ENCODE measurements at regions not wholly inside any gene's neighbourhood (a gene's known extent, or its start where the extent isn't known, plus 50 kb on each side); places are given as distances from the start of the nearest gene placed in this dataset.

DNA sequence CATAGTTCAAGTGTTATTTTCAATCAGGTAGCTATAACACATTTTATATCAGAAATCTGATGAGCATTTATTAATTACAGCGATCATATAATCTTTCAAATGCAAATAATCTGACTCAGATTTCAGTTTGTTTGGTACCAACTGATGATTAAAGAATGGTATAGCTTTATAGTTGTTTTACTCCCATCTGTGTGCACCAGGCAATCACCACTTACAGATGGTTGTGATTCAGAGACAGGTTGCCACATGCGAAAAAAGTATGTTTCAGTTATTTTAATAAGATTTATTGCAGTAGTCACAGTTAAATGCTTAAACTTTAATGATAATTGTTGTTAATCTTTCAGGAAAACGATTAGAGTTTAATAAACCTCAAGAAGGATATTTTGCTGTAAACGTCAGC lies 155.1 kb upstream of the ARRDC3 start:
- no peak overlapping the region for H3K27ac Mint-ChIP-seq
- POLR2A ChIA-PET = no interaction called here
- H3K4me1 Mint-ChIP-seq = no peaks in the 10 kb centered on the region
- Histone ChIP-seq H3K4me3 (ENCODE audit: control extremely low read depth in 1 of 5, extremely low read depth in 1 of 5, insufficient read depth in 1 of 5, low read depth in 2 of 5, low read length in 4 of 5) (no peak overlapping the region), H3K9ac (ENCODE audit: low read length) (no peak overlapping the region), H4K20me1 (ENCODE audit: control insufficient read depth, insufficient read depth, low read length, poor library complexity, severe bottlenecking) (no peaks in the 10 kb centered on the region), H3K79me2 (ENCODE audit: control insufficient read depth, insufficient read depth, low read length) (no peaks in the 10 kb centered on the region), H2AFZ (ENCODE audit: insufficient read depth, low read depth, low read length, poor library complexity, severe bottlenecking) (no peak overlapping the region), H3K4me2 (replicated peaks; ENCODE audit: low read depth, low read length, poor library complexity, severe bottlenecking) (no peak overlapping the region), H3K27me3 (replicated peaks in 1 of 4; ENCODE audit: control extremely low read depth in 1 of 4, control insufficient read depth in 3 of 4, insufficient read depth in 4 of 4, low read length in 3 of 4) (no peaks in the 10 kb centered on the region), H3K9me3 (ENCODE audit: control extremely low read depth in 1 of 3, control insufficient read depth in 2 of 3, insufficient read depth in 1 of 3, low read length in 2 of 3) (no peaks in the 10 kb centered on the region), H3K36me3 (replicated peaks in 1 of 2; ENCODE audit: control extremely low read depth in 1 of 2, control insufficient read depth in 1 of 2, extremely low read depth in 1 of 2, insufficient read depth in 2 of 2, low read length in 1 of 2) (no peaks in the 10 kb centered on the region), H3K4me1 (ENCODE audit: control insufficient read depth in 2 of 2, insufficient read depth in 2 of 2, low read length in 2 of 2) (no peaks in the 10 kb centered on the region), H3K27ac (ENCODE audit: low read length in 2 of 2) (no peak overlapping the region)
- CTCF ChIA-PET = no interaction called here
- ATAC-seq (ENCODE audit: low read depth) (no peak), DNase-seq (no peak)
- TF ChIP-seq, protein P1, sequence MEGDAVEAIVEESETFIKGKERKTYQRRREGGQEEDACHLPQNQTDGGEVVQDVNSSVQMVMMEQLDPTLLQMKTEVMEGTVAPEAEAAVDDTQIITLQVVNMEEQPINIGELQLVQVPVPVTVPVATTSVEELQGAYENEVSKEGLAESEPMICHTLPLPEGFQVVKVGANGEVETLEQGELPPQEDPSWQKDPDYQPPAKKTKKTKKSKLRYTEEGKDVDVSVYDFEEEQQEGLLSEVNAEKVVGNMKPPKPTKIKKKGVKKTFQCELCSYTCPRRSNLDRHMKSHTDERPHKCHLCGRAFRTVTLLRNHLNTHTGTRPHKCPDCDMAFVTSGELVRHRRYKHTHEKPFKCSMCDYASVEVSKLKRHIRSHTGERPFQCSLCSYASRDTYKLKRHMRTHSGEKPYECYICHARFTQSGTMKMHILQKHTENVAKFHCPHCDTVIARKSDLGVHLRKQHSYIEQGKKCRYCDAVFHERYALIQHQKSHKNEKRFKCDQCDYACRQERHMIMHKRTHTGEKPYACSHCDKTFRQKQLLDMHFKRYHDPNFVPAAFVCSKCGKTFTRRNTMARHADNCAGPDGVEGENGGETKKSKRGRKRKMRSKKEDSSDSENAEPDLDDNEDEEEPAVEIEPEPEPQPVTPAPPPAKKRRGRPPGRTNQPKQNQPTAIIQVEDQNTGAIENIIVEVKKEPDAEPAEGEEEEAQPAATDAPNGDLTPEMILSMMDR (IDR thresholded peaks at IDR 0.05) = no peak
- no peak for TF ChIP-seq EZH2 (IDR thresholded peaks at IDR 0.05; ENCODE audit: borderline replicate concordance, insufficient read depth, low read depth, low read length, poor library complexity, severe bottlenecking)
- H3K27me3 Mint-ChIP-seq = no peaks in the 10 kb centered on the region
- H3K4me3 Mint-ChIP-seq = no peak overlapping the region
- no peaks in the 10 kb centered on the region for H3K9me3 Mint-ChIP-seq (ENCODE audit: insufficient read depth)
- intact Hi-C loops (cut with micrococcal nuclease) = no loop called here
- no CpG with 5 or more reads among the region's 4 CpGs for WGBS (ENCODE audit: insufficient coverage)

DNA sequence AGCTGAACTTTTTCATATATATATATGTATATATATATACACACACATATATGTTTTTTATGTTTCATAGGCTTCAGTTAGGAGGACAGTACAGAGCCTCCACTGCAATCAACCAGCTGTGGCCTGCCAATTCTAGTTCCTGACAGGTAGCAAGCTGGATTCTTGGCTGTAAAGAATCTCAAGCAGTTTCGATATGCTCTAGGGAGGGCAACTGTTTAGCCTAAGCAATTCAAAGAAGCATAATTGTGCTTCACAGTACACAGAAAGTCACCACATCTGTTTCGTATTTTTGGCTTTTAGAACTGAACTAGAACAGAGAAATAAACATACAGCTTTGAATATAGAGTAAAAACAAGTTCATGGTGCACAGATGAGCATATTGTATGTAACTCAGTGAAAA lies 152.4 kb upstream of the ARRDC3 start:
- no peaks in the 10 kb centered on the region for H3K4me1 ChIP-seq (ENCODE audit: control insufficient read depth in 2 of 2, insufficient read depth in 2 of 2, low read length in 2 of 2)
- H3K4me3 ChIP-seq (ENCODE audit: control extremely low read depth in 1 of 5, extremely low read depth in 1 of 5, insufficient read depth in 1 of 5, low read depth in 2 of 5, low read length in 4 of 5) = no peak overlapping the region
- no peak overlapping the region for H2AFZ ChIP-seq (ENCODE audit: insufficient read depth, low read depth, low read length, poor library complexity, severe bottlenecking)
- intact Hi-C loops (cut with micrococcal nuclease) = no loop called here
- CTCF ChIA-PET = no interaction called here
- H4K20me1 ChIP-seq (ENCODE audit: control insufficient read depth, insufficient read depth, low read length, poor library complexity, severe bottlenecking) = no peaks in the 10 kb centered on the region
- H3K27ac ChIP-seq (ENCODE audit: low read length in 2 of 2) = no peak overlapping the region
- 100% methylated on average over 1 of the region's 2 CpGs for WGBS (ENCODE audit: insufficient coverage)
- no peaks in the 10 kb centered on the region for H3K27me3 ChIP-seq (replicated peaks in 1 of 4; ENCODE audit: control extremely low read depth in 1 of 4, control insufficient read depth in 3 of 4, insufficient read depth in 4 of 4, low read length in 3 of 4)
- no peaks in the 10 kb centered on the region for H3K36me3 ChIP-seq (replicated peaks in 1 of 2; ENCODE audit: control extremely low read depth in 1 of 2, control insufficient read depth in 1 of 2, extremely low read depth in 1 of 2, insufficient read depth in 2 of 2, low read length in 1 of 2)
- no peaks in the 10 kb centered on the region for H3K79me2 ChIP-seq (ENCODE audit: control insufficient read depth, insufficient read depth, low read length)
- Mint-ChIP-seq H3K4me1 (no peaks in the 10 kb centered on the region), H3K27ac (no peak overlapping the region), H3K27me3 (no peaks in the 10 kb centered on the region), H3K9me3 (ENCODE audit: insufficient read depth) (no peaks in the 10 kb centered on the region), H3K4me3 (no peak overlapping the region)
- no peak for DNase-seq
- POLR2A ChIA-PET = no interaction called here
- H3K9ac ChIP-seq (ENCODE audit: low read length) = no peak overlapping the region
- TF ChIP-seq, protein P1 (IDR thresholded peaks at IDR 0.05) = no peak
- no peak for TF ChIP-seq EZH2 (IDR thresholded peaks at IDR 0.05; ENCODE audit: borderline replicate concordance, insufficient read depth, low read depth, low read length, poor library complexity, severe bottlenecking)
- no peaks in the 10 kb centered on the region for H3K9me3 ChIP-seq (ENCODE audit: control extremely low read depth in 1 of 3, control insufficient read depth in 2 of 3, insufficient read depth in 1 of 3, low read length in 2 of 3)
- ATAC-seq (ENCODE audit: low read depth) = no peak
- H3K4me2 ChIP-seq (replicated peaks; ENCODE audit: low read depth, low read length, poor library complexity, severe bottlenecking) = no peak overlapping the region

Measured in B cell (primary cell).